ENCODE measurements at regions not wholly inside any gene's neighbourhood (a gene's known extent, or its start where the extent isn't known, plus 50 kb on each side); places are given as distances from the start of the nearest gene placed in this dataset.
"Not testable (repeated sequence)": the region's sequence is repeated elsewhere in the genome, so short reads cannot be mapped to it uniquely, and the experiment has no call there.

GRCh38 chr20:55584964-55585363 is 420.4 kb downstream of the CBLN4 start:
- no peak for FAIRE-seq

GRCh38 chr20:55584307-55584706 is 421.0 kb downstream of the CBLN4 start:
- no peak for FAIRE-seq

GRCh38 chr20:55583036-55583435 is 422.3 kb downstream of the CBLN4 start:
- no peak for FAIRE-seq

GRCh38 chr20:55582498-55582897 is 422.8 kb downstream of the CBLN4 start:
- no peak for FAIRE-seq

GRCh38 chr20:55581519-55581918 is 423.8 kb downstream of the CBLN4 start:
- FAIRE-seq = no peak

GRCh38 chr20:55580475-55580874 is 424.8 kb downstream of the CBLN4 start:
- FAIRE-seq = no peak

- no peak for FAIRE-seq
Measured at GRCh38 chr20:55579802-55580201, 425.5 kb downstream of the CBLN4 start.

- no peak for FAIRE-seq
Measured at GRCh38 chr20:55576981-55577380, 428.3 kb downstream of the CBLN4 start.

GRCh38 chr20:55569084-55569483 is 436.2 kb downstream of the CBLN4 start:
- no peak for FAIRE-seq

GRCh38 chr20:55567826-55568225 is 437.5 kb downstream of the CBLN4 start:
- FAIRE-seq = no peak

- no peak for FAIRE-seq
Measured at GRCh38 chr20:55565096-55565773, 440.1 kb downstream of the CBLN4 start.

GRCh38 chr20:55561259-55561658 is 444.1 kb downstream of the CBLN4 start:
- no peak for FAIRE-seq

- no peak for FAIRE-seq
Measured at GRCh38 chr20:55557191-55557590, 448.1 kb downstream of the CBLN4 start.

GRCh38 chr20:55555075-55555650 is 450.2 kb downstream of the CBLN4 start:
- no peak for FAIRE-seq

- no peak for FAIRE-seq
Measured at GRCh38 chr20:55544638-55545037, 460.7 kb downstream of the CBLN4 start.

- FAIRE-seq = no peak
Measured at GRCh38 chr20:55540486-55540885, 464.8 kb downstream of the CBLN4 start.

- FAIRE-seq = no peak
Measured at GRCh38 chr20:55540013-55540412, 465.3 kb downstream of the CBLN4 start.

GRCh38 chr20:55538261-55538908 is 466.9 kb downstream of the CBLN4 start:
- FAIRE-seq = no peak

- no peak for FAIRE-seq
Measured at GRCh38 chr20:55535366-55535765, 470.0 kb downstream of the CBLN4 start.

GRCh38 chr20:55533632-55534031 is 471.7 kb downstream of the CBLN4 start:
- no peak for FAIRE-seq

- no peak for FAIRE-seq
Measured at GRCh38 chr20:55530763-55531162, 474.6 kb downstream of the CBLN4 start.

GRCh38 chr20:55528482-55528881 is 476.8 kb downstream of the CBLN4 start:
- no peak for FAIRE-seq

GRCh38 chr20:55522296-55522815 is 483.0 kb downstream of the CBLN4 start:
- no peak for FAIRE-seq

GRCh38 chr20:55517584-55517983 is 487.7 kb downstream of the CBLN4 start:
- not testable (repeated sequence) for FAIRE-seq
